K562 (cell line): ENCODE measurements at regions not wholly inside any gene's neighbourhood (a gene's known extent, or its start where the extent isn't known, plus 50 kb on each side); places are given as distances from the start of the nearest gene placed in this dataset.

Experiments used
- ATAC-seq: fragments of 200-7000 bp; cut with Tn5 transposase; 3 replicates; pipeline ENCODE4 v1.9.1; 2020; ENCODE audit warnings: moderate library complexity
- BruUV-seq: library from RNA; stranded (reverse); fragments of 400-500 nt; replicated peaks from 2 replicates; lab custom pipeline; 2021; lab: Mats Ljungman, UMichigan
- CTCF ChIA-PET: fragments of 300-600 bp; formaldehyde crosslinking; extraction: SDS; loops from one replicate; lab custom pipeline; 2021; ENCODE audit warnings: low intra/inter-chr PET ratio; lab: Yijun Ruan, JAX
- POLR2A ChIA-PET: fragments of 300-600, 350-650 bp; sonication (Branson Sonifier 250); formaldehyde crosslinking; extraction: SDS; loops from one replicate; lab custom pipeline; 2021; ENCODE audit warnings: antibody characterized with exemption, inconsistent platforms; lab: Yijun Ruan, JAX
- DNase-seq, 4 experiments: peaks; one replicate each; pipeline versions ENCODE4 v3.0.0 to v3.0.0-alpha.2; 2011 to 2018; ENCODE audit warnings: low spot score in 3 of 4, mixed read lengths in 3 of 4; ENCODE audit errors: extremely low read depth in 1 of 4
- FAIRE-seq: peaks from 2 replicates; lab custom pipeline; 2011; peaks lifted over from hg19 to GRCh38; lab: Jason Lieb, UNC
- H2AFZ ChIP-seq: 2 replicates; pipeline ENCODE4 v1.6.0; 2011; ENCODE audit warnings: low read depth, low read length, control low read depth, inconsistent platforms
- H3K27ac ChIP-seq: fragments of 200-600 bp; 3 replicates; pipeline ENCODE4 v1.8.0; 2011; ENCODE audit warnings: low read depth, mild to moderate bottlenecking, control low read depth, inconsistent platforms, low read length, moderate library complexity, mixed read lengths; ENCODE audit errors: extremely low read depth
- H3K27me3 ChIP-seq, 2 experiments: fragments of 300-600 bp in 1 of 2; 2 replicates in 1 of 2; 3 replicates in 1 of 2; pipeline versions ENCODE4 v1.6.0 to v1.8.0; 2011; ENCODE audit warnings: inconsistent platforms in 2 of 2, low read length in 2 of 2, mild to moderate bottlenecking in 1 of 2, mixed read lengths in 1 of 2, moderate library complexity in 1 of 2; ENCODE audit not compliant: control insufficient read depth in 2 of 2, insufficient read depth in 2 of 2
- H3K36me3 ChIP-seq: fragments of 300-600 bp; 3 replicates; pipeline ENCODE4 v1.8.0; 2011; ENCODE audit warnings: mild to moderate bottlenecking, low read length, inconsistent platforms; ENCODE audit not compliant: control insufficient read depth, insufficient read depth
- H3K4me1 ChIP-seq, 2 experiments: fragments of 200-600 bp in 1 of 2; replicated peaks in 1 of 2; 2 replicates in 1 of 2; 3 replicates in 1 of 2; pipeline versions ENCODE4 v1.5.1 to v1.8.0; 2011; ENCODE audit warnings: inconsistent platforms in 2 of 2, low read length in 2 of 2, mild to moderate bottlenecking in 1 of 2, mixed read lengths in 1 of 2, moderate library complexity in 1 of 2; ENCODE audit not compliant: control insufficient read depth in 2 of 2, insufficient read depth in 2 of 2
- H3K4me2 ChIP-seq: 2 replicates; pipeline ENCODE4 v1.6.1; 2011; ENCODE audit warnings: low read length, control low read depth, inconsistent platforms, mixed read lengths; ENCODE audit not compliant: insufficient read depth
- H3K4me3 ChIP-seq: fragments of 200-600 bp; sonication (generic), shearing (Covaris generic); 2 replicates; pipeline ENCODE4 v1.5.1; 2016; ENCODE audit warnings: control low read depth, inconsistent platforms
- H3K79me2 ChIP-seq: fragments of 200-600 bp; 3 replicates; pipeline ENCODE4 v1.8.0; 2011; ENCODE audit warnings: low read length, inconsistent platforms; ENCODE audit not compliant: control insufficient read depth, insufficient read depth
- H3K9ac ChIP-seq, 2 experiments: 2 replicates each; pipeline versions ENCODE4 v1.6.0 to v1.6.1; 2011; ENCODE audit warnings: low read depth in 2 of 2, low read length in 2 of 2, control low read depth in 1 of 2, inconsistent platforms in 1 of 2, mild to moderate bottlenecking in 1 of 2, mixed read lengths in 1 of 2; ENCODE audit not compliant: insufficient read depth in 1 of 2
- H3K9me1 ChIP-seq: one replicate; pipeline ENCODE4 v1.6.0; 2011; ENCODE audit warnings: inconsistent platforms, mild to moderate bottlenecking, low read length, moderate library complexity; ENCODE audit not compliant: control insufficient read depth, insufficient read depth
- H3K9me3 ChIP-seq: replicated peaks from 2 replicates; pipeline ENCODE4 v1.5.1; 2011; ENCODE audit warnings: low read depth, low read length, inconsistent platforms; ENCODE audit not compliant: control insufficient read depth, insufficient read depth
- H4K20me1 ChIP-seq: replicated peaks from 2 replicates; pipeline ENCODE4 v1.6.1; 2011; ENCODE audit warnings: low read length, inconsistent platforms, mixed read lengths; ENCODE audit not compliant: control insufficient read depth, insufficient read depth
- BRD9 ChIP-seq: fragments of 450-650 bp; IDR thresholded peaks from 2 replicates; pipeline ENCODE4 v1.6.1; 2018; ENCODE audit warnings: low read depth; ENCODE audit not compliant: partially characterized antibody
- DACH1 ChIP-seq: fragments of 450-650 bp; IDR thresholded peaks from 2 replicates; pipeline ENCODE4 v1.6.1; 2018; ENCODE audit not compliant: partially characterized antibody
- GTF2E2 ChIP-seq: fragments of 200-800 bp; sonication (Bioruptor generic); IDR thresholded peaks from 2 replicates; pipeline ENCODE4 v1.6.1; 2016; ENCODE audit warnings: missing genetic modification characterization, missing compliant biosample characterization
- HNRNPLL ChIP-seq: fragments of 200-400 bp; formaldehyde crosslinking; IDR thresholded peaks from 2 replicates; pipeline ENCODE4 v1.6.1; 2017; ENCODE audit warnings: low read length, low read depth, mild to moderate bottlenecking; ENCODE audit not compliant: poor library complexity, severe bottlenecking
- MYC ChIP-seq, 2 experiments: fragments of 250-450 bp in 1 of 2; sonication (Bioruptor Pico) in 1 of 2; IDR thresholded peaks; 2 replicates each; pipeline versions ENCODE4 v1.5.1 to v1.6.1; 2012 to 2021; ENCODE audit warnings: low read depth in 2 of 2, borderline replicate concordance in 1 of 2, improper control_type of control experiment in 1 of 2, low read length in 1 of 2, mild to moderate bottlenecking in 1 of 2, moderate library complexity in 1 of 2
- MYNN ChIP-seq, 2 experiments: sonication (generic); formaldehyde crosslinking in 1 of 2; IDR thresholded peaks; 2 replicates each; pipeline versions ENCODE4 v1.5.0 to v1.6.1; 2016 to 2020; ENCODE audit warnings: antibody characterized with exemption in 1 of 2, missing genetic modification reagents in 1 of 2
- RBM14 ChIP-seq: fragments of 200-400 bp; formaldehyde crosslinking; IDR thresholded peaks from 2 replicates; pipeline ENCODE4 v1.6.1; 2018; ENCODE audit warnings: low read depth, mild to moderate bottlenecking, low read length, moderate library complexity, borderline replicate concordance; ENCODE audit not compliant: insufficient read depth
- SLC30A9 ChIP-seq: fragments of 250-450 bp; sonication (Bioruptor Pico); IDR thresholded peaks from 2 replicates; pipeline ENCODE4 v1.8.0; 2022; ENCODE audit warnings: mild to moderate bottlenecking, moderate library complexity
- TCF7 ChIP-seq: sonication (generic); IDR thresholded peaks from 2 replicates; pipeline ENCODE4 v1.6.1; 2016; ENCODE audit warnings: antibody characterized with exemption, borderline replicate concordance
- ZBTB12 ChIP-seq: fragments of 250-450 bp; sonication (Bioruptor Pico); IDR thresholded peaks from 2 replicates; pipeline ENCODE4 v1.4.0; 2020
- WGBS: fragments of 100-300 bp; shearing (Covaris generic); methylation state at CpG from one replicate; pipeline ENCODE4 v1.1.6; 2016; ENCODE audit warnings: low coverage, mixed read lengths; ENCODE audit not compliant: insufficient coverage; ENCODE audit errors: missing lambda C conversion rate; 5-methylcytosine and 5-hydroxymethylcytosine counted together
- in situ Hi-C: fragments of 300-500 bp; cut with MboI; formaldehyde crosslinking; loops from 4 replicates; pipeline ENCODE4 v1.15.0; 2018; ENCODE audit warnings: inconsistent platforms, mixed read lengths
- intact Hi-C: fragments of 100-400 bp; cut with micrococcal nuclease; formaldehyde crosslinking; loops from 2 replicates; pipeline ENCODE4 v1.14.2; 2022
- TF ChIP-seq, protein P1 (sequence below): fragments of 450-650 bp; IDR thresholded peaks from one replicate; pipeline ENCODE4 v1.6.1; 2018; ENCODE audit warnings: mild to moderate bottlenecking, moderate library complexity; ENCODE audit not compliant: partially characterized antibody

DNA sequence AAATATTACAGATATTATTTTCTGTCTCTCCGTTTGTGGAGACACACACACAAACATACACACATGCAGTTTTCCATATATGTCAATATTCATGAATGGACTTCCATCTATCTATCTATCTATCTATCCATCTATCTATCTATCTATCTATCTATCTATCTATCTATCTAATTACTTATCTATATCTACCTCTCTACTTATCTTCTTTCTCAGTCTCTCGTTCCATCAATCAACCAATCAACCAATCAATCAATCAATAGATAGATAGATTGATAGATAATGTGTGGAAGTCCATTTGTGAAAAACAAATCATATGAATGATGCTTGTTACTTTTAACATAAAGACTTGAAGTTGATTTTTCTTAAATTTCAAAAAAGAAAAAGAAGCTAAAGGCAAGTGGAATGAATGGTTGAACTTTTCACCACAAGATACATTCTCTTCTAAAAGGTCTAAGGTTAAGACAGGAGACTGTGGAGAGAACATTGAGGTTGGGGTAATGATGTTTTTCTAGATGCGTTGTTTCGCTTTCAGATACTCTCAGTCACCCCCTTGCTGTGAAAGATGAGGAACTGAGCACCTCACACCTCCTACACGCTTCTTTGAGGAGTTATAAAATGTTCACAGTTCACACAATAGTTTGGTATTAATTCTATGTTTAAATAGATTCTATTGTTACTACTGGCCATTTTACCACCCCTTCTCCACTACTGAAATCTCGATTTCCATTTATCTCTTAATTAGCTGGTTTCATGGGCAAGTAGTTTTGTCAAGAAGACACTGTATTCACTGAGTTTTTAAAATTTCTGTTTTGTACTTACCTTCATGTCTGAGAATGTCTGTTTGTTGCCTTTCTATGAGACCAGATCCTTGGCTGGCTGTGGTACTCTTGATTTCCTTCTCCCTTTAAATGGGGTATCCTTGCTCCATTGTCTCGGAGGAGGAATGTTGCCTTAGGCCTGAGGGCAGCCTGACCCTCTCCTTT, 114.1 kb downstream of the EMX2 start:
- DNase-seq = no peak
- TF ChIP-seq TCF7 = no peak
- peak; percentile 95 for TF ChIP-seq DACH1
- BruUV-seq = no TSS peak
- CTCF ChIA-PET = no interaction called here
- 0% methylated on average over 7 of the region's 7 CpGs for WGBS
- H3K79me2 ChIP-seq = no peaks in the 10 kb centered on the region
- no peak for FAIRE-seq
- H3K4me2 ChIP-seq = no peak overlapping the region
- H3K36me3 ChIP-seq = no peaks in the 10 kb centered on the region
- H3K9me3 ChIP-seq = no peaks in the 10 kb centered on the region
- no peaks in the 10 kb centered on the region for H3K4me1 ChIP-seq
- H3K4me3 ChIP-seq = no peak overlapping the region
- POLR2A ChIA-PET = interaction anchor here (1.2 kb wide), 1 partner anchor 618 kb away, joined by 3 read pairs; no protein-coding TSS in a partner anchor
- intact Hi-C loops = no loop called here
- H3K9ac ChIP-seq = no peak overlapping the region
- H3K27ac ChIP-seq = no peak overlapping the region
- H3K27me3 ChIP-seq = no peaks in the 10 kb centered on the region
- no peak overlapping the region for H2AFZ ChIP-seq
- no peak for ATAC-seq
- in situ Hi-C loops = no loop called here
- H3K9me1 ChIP-seq = no peaks in the 10 kb centered on the region
- H4K20me1 ChIP-seq = no peaks in the 10 kb centered on the region

GRCh38 chr10:117661316-117661715, 118.8 kb downstream of the EMX2 start:
- Histone ChIP-seq H3K36me3 (no peaks in the 10 kb centered on the region), H2AFZ (no peak overlapping the region), H3K4me3 (no peak overlapping the region), H3K9me1 (no peaks in the 10 kb centered on the region), H3K79me2 (no peaks in the 10 kb centered on the region), H4K20me1 (no peaks in the 10 kb centered on the region), H3K4me2 (no peak overlapping the region), H3K27ac (no peak overlapping the region), H3K9me3 (no peaks in the 10 kb centered on the region), H3K9ac (no peak overlapping the region), H3K4me1 (no peaks in the 10 kb centered on the region), H3K27me3 (no peaks in the 10 kb centered on the region; a peak in 1 of 5 replicates)
- intact Hi-C loops (no loop called here), in situ Hi-C loops (no loop called here)
- no peak for TF ChIP-seq MYNN (IDR thresholded peaks at IDR 0.05)
- TF ChIP-seq MYNN (CRISPR knock-in tag; IDR thresholded peaks at IDR 0.05) = no peak
- no peak for TF ChIP-seq SLC30A9 (CRISPR knock-in tag)
- TF ChIP-seq BRD9 = no peak
- TF ChIP-seq, protein P1, sequence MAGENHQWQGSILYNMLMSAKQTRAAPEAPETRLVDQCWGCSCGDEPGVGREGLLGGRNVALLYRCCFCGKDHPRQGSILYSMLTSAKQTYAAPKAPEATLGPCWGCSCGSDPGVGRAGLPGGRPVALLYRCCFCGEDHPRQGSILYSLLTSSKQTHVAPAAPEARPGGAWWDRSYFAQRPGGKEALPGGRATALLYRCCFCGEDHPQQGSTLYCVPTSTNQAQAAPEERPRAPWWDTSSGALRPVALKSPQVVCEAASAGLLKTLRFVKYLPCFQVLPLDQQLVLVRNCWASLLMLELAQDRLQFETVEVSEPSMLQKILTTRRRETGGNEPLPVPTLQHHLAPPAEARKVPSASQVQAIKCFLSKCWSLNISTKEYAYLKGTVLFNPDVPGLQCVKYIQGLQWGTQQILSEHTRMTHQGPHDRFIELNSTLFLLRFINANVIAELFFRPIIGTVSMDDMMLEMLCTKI = no peak
- TF ChIP-seq GTF2E2 = no peak
- no peak for TF ChIP-seq HNRNPLL
- TF ChIP-seq RBM14 = no peak
- no peak for TF ChIP-seq MYC (IDR thresholded peaks at IDR 0.05; ENCODE audit: low read depth, low read length)
- no peak for TF ChIP-seq MYC (CRISPR knock-in tag; IDR thresholded peaks at IDR 0.05; ENCODE audit: borderline replicate concordance, low read depth)
- no peak for TF ChIP-seq ZBTB12 (CRISPR knock-in tag)
- ChIA-PET CTCF (no interaction called here), POLR2A (no interaction called here)
- no peak for ATAC-seq
- DNase-seq = no peak
- WGBS = 0% methylated on average over 2 of the region's 2 CpGs
- BruUV-seq = no TSS peak
- FAIRE-seq = no peak
